ENCODE measurements at regions not wholly inside any gene's neighbourhood (a gene's known extent, or its start where the extent isn't known, plus 50 kb on each side); places are given as distances from the start of the nearest gene placed in this dataset.

DNA sequence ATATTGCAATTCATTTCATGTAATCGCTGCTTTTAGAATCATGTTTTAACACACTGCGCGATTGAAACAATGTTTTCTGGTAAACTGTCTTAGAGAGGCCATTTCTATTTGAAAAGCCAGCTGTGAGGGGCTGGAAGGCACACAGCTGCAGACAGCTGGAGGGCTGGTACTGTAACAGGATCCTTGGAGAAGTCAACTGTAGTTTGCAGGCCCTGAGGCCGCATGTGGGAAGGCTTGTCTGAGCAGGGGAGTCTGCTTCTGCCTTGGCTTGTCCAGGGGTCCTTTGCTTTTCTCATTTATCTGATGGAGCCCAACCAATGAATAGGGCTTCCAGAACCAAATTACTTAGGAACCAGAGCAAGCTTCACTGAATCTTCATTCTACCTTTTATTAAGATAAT is 313.5 kb downstream of the BLID start:
- H3K4me2 ChIP-seq, result no peak overlapping the region
- H3K27ac ChIP-seq, result no peak overlapping the region
- no peak for TF ChIP-seq Cebpa-rat (IDR thresholded peaks at IDR 0.05)
- H4K20me1 ChIP-seq, result no peaks in the 10 kb centered on the region
- H3K4me1 ChIP-seq, result peaks cover 4% of the 10 kb centered on the region; the same call in 1 of the 2 replicates
- H3K9ac ChIP-seq, result no peak overlapping the region
- no peak overlapping the region for H3K4me3 ChIP-seq
- H3K36me3 ChIP-seq, result no peaks in the 10 kb centered on the region
- H3K27me3 ChIP-seq, result no peaks in the 10 kb centered on the region
- 0 out of 2 replicates have a peak, but pooled peaks cover 4% of the 10 kb centered on the region for H3K9me3 ChIP-seq

DNA sequence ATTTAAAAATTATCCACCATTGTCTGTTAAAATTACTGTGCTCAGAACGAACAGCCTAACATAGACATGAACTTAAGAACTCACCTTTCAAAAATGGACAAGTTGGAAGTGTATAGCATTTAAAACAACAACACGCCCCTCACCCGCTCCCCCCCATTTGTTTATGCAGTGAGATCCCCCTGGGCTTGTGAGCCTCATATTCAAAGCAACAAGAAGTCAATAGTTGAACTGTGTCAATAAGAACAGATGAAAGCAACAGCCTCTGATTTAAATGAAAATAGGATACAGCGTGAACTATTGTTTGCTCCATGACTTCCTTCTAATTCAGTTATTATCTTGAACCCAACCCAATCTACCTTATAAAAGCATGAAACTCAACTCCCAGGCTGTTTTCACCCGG is 314.2 kb downstream of the BLID start:
- Histone ChIP-seq H3K4me3 (no peak overlapping the region), H4K20me1 (no peaks in the 10 kb centered on the region), H3K4me1 (peaks cover 4% of the 10 kb centered on the region; the same call in 1 of the 2 replicates), H3K27ac (no peak overlapping the region), H3K36me3 (no peaks in the 10 kb centered on the region), H3K9me3 (0 out of 2 replicates have a peak, but pooled peaks cover 4% of the 10 kb centered on the region), H3K27me3 (no peaks in the 10 kb centered on the region), H3K4me2 (no peak overlapping the region), H3K9ac (no peak overlapping the region)
- TF ChIP-seq Cebpa-rat (IDR thresholded peaks at IDR 0.05), result no peak

- Histone ChIP-seq H3K4me2 (no peak overlapping the region), H3K27me3 (no peaks in the 10 kb centered on the region), H3K9ac (no peak overlapping the region), H3K9me3 (0 out of 2 replicates have a peak, but pooled peaks cover 4% of the 10 kb centered on the region), H4K20me1 (no peaks in the 10 kb centered on the region), H3K4me3 (no peak overlapping the region), H3K27ac (no peak overlapping the region), H3K36me3 (no peaks in the 10 kb centered on the region), H3K4me1 (peaks cover 4% of the 10 kb centered on the region; the same call in 1 of the 2 replicates)
- TF ChIP-seq Cebpa-rat (IDR thresholded peaks at IDR 0.05), result no peak
These were observed 314.6 kb downstream of the BLID start for GRCh38 chr11:121801394-121801748.

- Histone ChIP-seq H3K36me3 (no peaks in the 10 kb centered on the region), H3K9me3 (0 out of 2 replicates have a peak, but pooled peaks cover 4% of the 10 kb centered on the region), H3K27ac (no peak overlapping the region), H3K27me3 (no peaks in the 10 kb centered on the region), H3K4me3 (no peak overlapping the region), H4K20me1 (no peaks in the 10 kb centered on the region), H3K4me1 (peaks cover 4% of the 10 kb centered on the region; the same call in 1 of the 2 replicates), H3K9ac (no peak overlapping the region), H3K4me2 (no peak overlapping the region)
- no peak for TF ChIP-seq Cebpa-rat (IDR thresholded peaks at IDR 0.05)
These were observed 315.2 kb downstream of the BLID start for GRCh38 chr11:121800731-121801393.

- H3K4me3 ChIP-seq, result no peak overlapping the region
- H3K36me3 ChIP-seq, result no peaks in the 10 kb centered on the region
- 0 out of 2 replicates have a peak, but pooled peaks cover 4% of the 10 kb centered on the region for H3K9me3 ChIP-seq
- no peak overlapping the region for H3K9ac ChIP-seq
- H4K20me1 ChIP-seq, result no peaks in the 10 kb centered on the region
- no peak for TF ChIP-seq Cebpa-rat (IDR thresholded peaks at IDR 0.05)
- no peak overlapping the region for H3K27ac ChIP-seq
- H3K4me2 ChIP-seq, result no peak overlapping the region
- no peaks in the 10 kb centered on the region for H3K27me3 ChIP-seq
- H3K4me1 ChIP-seq, result peaks cover 4% of the 10 kb centered on the region; the same call in 1 of the 2 replicates
These were observed 315.8 kb downstream of the BLID start for GRCh38 chr11:121800240-121800639.

- no peak overlapping the region for H3K9ac ChIP-seq
- no peaks in the 10 kb centered on the region for H3K27me3 ChIP-seq
- no peaks in the 10 kb centered on the region for H3K4me1 ChIP-seq
- TF ChIP-seq Cebpa-rat (IDR thresholded peaks at IDR 0.05), result no peak
- no peaks in the 10 kb centered on the region for H4K20me1 ChIP-seq
- H3K27ac ChIP-seq, result no peak overlapping the region
- no peaks in the 10 kb centered on the region for H3K36me3 ChIP-seq
- H3K9me3 ChIP-seq, result 0 out of 2 replicates have a peak, but pooled peaks cover 4% of the 10 kb centered on the region
- H3K4me2 ChIP-seq, result no peak overlapping the region
- no peak overlapping the region for H3K4me3 ChIP-seq
These were observed 318.5 kb downstream of the BLID start for GRCh38 chr11:121797496-121797895.

DNA sequence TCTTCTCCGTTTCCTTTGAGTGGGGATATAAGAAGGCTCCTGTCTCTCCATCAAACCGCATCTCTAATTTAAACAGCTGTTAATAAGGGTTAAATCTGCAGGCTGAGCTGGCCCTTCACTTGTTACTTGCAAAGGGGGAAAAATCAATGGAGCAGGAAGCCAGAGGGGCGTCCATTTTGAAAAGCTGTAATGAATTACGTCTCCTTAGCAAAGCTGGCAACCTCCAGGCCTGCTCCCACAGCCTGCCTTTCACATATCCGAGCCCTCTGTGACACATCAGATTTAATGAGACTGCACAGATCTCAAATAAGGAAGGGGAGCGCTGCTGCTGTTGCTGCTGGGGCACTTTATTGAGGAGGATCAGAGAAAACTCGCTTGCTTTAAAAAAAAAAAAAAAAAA is 320.8 kb downstream of the BLID start:
- Histone ChIP-seq H3K9ac (no peak overlapping the region), H4K20me1 (no peaks in the 10 kb centered on the region), H3K36me3 (no peaks in the 10 kb centered on the region), H3K4me1 (no peaks in the 10 kb centered on the region), H3K27me3 (no peaks in the 10 kb centered on the region), H3K27ac (no peak overlapping the region), H3K4me3 (no peak overlapping the region), H3K4me2 (no peak overlapping the region), H3K9me3 (0 out of 2 replicates have a peak, but pooled peaks cover 4% of the 10 kb centered on the region)
- no peak for TF ChIP-seq Cebpa-rat (IDR thresholded peaks at IDR 0.05)

DNA sequence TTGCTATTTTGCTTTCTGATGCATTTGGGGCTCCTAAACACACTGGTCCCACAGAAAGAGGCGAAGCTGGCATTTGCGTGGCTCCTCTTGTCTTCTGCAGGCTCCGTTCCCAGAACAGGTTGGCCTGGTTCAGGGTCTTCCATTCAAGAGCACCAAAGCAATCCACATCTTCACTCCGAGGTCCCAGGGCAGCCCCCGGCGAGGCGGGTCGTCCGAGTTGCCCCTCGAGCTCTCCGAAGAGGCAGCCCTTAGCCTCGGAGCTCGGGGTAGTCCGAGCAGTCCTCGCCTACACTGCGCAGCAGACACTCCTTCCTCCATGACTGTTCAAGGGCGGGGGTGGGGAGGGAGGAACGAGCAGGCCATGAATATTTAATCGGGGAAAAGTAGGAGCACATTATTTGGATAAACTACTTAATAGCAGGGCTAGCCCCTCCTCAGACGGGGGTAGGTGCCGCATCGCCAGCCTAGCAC is 321.3 kb downstream of the BLID start:
- Histone ChIP-seq H3K4me3 (no peak overlapping the region), H3K36me3 (no peaks in the 10 kb centered on the region), H3K27me3 (no peaks in the 10 kb centered on the region), H3K4me1 (no peaks in the 10 kb centered on the region), H3K9ac (no peak overlapping the region), H3K4me2 (no peak overlapping the region), H3K9me3 (0 out of 2 replicates have a peak, but pooled peaks cover 4% of the 10 kb centered on the region), H3K27ac (no peak overlapping the region), H4K20me1 (no peaks in the 10 kb centered on the region)
- TF ChIP-seq Cebpa-rat (IDR thresholded peaks at IDR 0.05), result no peak

GRCh38 chr11:121793916-121794315 is 322.1 kb downstream of the BLID start:
- TF ChIP-seq Cebpa-rat (IDR thresholded peaks at IDR 0.05), result no peak
- no peaks in the 10 kb centered on the region for H4K20me1 ChIP-seq
- H3K9ac ChIP-seq, result no peak overlapping the region
- H3K27me3 ChIP-seq, result no peaks in the 10 kb centered on the region
- H3K27ac ChIP-seq, result no peak overlapping the region
- no peaks in the 10 kb centered on the region for H3K36me3 ChIP-seq
- no peaks in the 10 kb centered on the region for H3K4me1 ChIP-seq
- H3K4me2 ChIP-seq, result no peak overlapping the region
- H3K4me3 ChIP-seq, result no peak overlapping the region
- H3K9me3 ChIP-seq, result no peaks in the 10 kb centered on the region

DNA sequence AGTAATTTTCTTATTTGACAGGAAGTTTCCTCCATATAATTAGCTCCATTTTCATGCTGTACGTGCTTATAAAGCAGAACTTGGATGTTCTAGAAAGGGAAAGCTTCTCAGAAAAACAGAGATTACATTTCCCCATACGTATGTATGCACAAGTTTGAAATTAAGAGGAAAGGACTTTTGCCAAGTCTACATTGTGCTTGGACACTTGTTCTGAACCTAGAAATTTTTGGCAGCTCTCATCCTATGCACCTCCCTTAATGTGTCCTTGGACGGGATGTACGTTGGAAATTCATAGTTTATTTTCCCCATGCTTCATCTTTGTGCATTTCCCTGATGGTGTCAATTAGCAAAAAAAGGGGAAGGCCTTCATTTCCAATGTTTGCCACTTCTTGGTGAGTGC is 322.7 kb downstream of the BLID start:
- Histone ChIP-seq H3K9me3 (no peaks in the 10 kb centered on the region), H3K27ac (no peak overlapping the region), H3K36me3 (no peaks in the 10 kb centered on the region), H3K4me1 (no peaks in the 10 kb centered on the region), H3K4me3 (no peak overlapping the region), H3K27me3 (no peaks in the 10 kb centered on the region), H3K4me2 (no peak overlapping the region), H3K9ac (no peak overlapping the region), H4K20me1 (no peaks in the 10 kb centered on the region)
- TF ChIP-seq Cebpa-rat (IDR thresholded peaks at IDR 0.05), result no peak

Measured in BLaER1 (cell line).